Fibroblast of lung (primary cell): ENCODE measurements at regions not wholly inside any gene's neighbourhood (a gene's known extent, or its start where the extent isn't known, plus 50 kb on each side); places are given as distances from the start of the nearest gene placed in this dataset.

Experiments used
- CTCF ChIP-seq, 2 donors: IDR thresholded peaks in 1 of 2; conservative IDR thresholded peaks in 1 of 2; 1 replicate in 1 of 2; 2 replicates in 1 of 2; pipeline ENCODE4 v1.5.1; 2011 to 2012; ENCODE audit warnings: low read length in 2 of 2, control low read depth in 1 of 2, inconsistent platforms in 1 of 2, low read depth in 1 of 2, mild to moderate bottlenecking in 1 of 2
- EZH2 ChIP-seq: IDR thresholded peaks from 2 replicates; pipeline ENCODE4 v1.5.1; 2012; ENCODE audit warnings: low read length, control low read depth, mild to moderate bottlenecking; ENCODE audit errors: missing control alignments

DNA sequence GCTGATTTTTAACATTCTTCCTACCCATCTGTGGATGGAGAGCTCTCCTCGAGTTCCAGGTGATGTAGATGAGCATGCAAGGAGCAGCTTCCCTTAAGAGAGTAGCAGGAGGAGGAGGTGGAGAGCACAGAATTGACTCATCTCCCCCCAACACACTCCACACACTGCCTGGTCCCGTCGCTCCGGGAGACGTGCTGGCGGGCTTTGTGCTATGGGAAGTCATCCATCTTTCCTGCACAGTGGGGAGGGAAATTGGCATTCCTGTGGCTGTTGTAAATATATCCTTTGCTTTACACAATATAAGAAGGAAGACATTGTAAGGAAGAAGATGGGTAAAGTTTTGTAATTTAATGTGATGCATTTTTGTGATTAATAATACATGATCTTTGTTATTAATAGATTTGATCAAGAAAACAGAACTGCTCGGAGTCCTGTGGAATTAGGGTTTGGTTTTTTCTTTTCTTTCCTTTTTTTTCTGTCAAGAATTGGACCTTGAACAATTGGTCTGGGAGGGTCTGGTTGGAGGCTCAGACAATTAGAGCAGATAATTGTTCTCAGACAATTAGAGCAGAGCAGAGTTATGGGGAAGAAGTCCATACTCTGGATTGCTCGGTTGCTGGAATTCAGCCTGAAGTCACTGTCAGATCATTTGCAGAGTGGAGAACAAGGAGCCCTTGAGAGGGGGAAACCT is 297.8 kb downstream of the GADD45G start:
- TF ChIP-seq CTCF (conservative IDR thresholded peaks at IDR 0.05 in 1 of 2, IDR thresholded peaks at IDR 0.05 in 1 of 2; ENCODE audit: low read depth in 1 of 2, low read length in 2 of 2) (no peak), EZH2 (no peak)
